Ecto neural progenitor cell (in vitro differentiated cells): ENCODE measurements at regions not wholly inside any gene's neighbourhood (a gene's known extent, or its start where the extent isn't known, plus 50 kb on each side); places are given as distances from the start of the nearest gene placed in this dataset.
A peak's percentile ranks its signal among the peaks of the same experiment; 100 is the strongest.
"Not testable (repeated sequence)": the region's sequence is repeated elsewhere in the genome, so short reads cannot be mapped to it uniquely, and the experiment has no call there.

Source experiments
- DNase-seq: peaks from one replicate; pipeline ENCODE4 v3.0.0-alpha.2; 2018; ENCODE audit warnings: low spot score

- no peak for DNase-seq
These were observed 164.1 kb upstream of the KCNQ5 start for GRCh38 chr6:72457738-72458137.

- DNase-seq = no peak
These were observed 163.3 kb upstream of the KCNQ5 start for GRCh38 chr6:72458521-72458920.

DNA sequence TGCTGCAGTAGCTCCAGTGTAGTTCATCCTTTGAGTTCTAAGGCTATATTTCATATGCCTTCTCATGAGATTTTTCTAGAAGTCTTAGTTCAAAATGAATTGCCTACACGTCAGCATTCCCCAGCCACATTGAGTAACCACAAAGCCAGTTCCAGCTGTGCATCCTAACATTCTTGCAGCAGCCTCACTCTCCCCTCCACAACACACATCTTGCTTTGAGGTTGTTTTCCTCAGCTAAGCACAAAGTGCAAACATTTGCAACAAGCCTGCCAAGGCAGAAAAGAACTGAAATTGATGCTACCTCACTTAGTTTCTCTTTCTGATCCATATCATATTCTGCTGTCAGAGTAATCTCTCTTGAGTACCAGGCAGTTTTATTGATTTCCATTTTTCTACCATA is 160.7 kb upstream of the KCNQ5 start:
- DNase-seq = no peak

DNA sequence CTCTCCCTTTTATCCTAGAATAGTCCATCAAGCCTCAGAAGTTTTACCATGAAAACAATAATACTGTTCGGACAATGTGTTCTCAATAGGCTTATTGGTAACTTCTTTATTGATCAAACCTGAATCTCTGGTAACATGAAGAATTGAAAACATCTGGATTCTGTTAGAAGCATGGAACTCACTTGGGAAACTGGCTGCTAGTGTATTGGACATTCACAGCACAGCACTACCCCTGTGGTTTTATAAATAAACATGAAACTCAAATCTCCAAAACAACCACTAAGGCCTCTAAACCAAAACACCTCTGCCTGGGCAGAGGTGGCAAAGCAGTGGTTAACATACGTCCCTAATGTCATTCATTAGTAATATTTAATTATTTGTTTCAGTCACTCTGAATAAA is 157.6 kb upstream of the KCNQ5 start:
- no peak for DNase-seq

GRCh38 chr6:72464791-72465691 is 156.8 kb upstream of the KCNQ5 start:
- DNase-seq = no peak

DNA sequence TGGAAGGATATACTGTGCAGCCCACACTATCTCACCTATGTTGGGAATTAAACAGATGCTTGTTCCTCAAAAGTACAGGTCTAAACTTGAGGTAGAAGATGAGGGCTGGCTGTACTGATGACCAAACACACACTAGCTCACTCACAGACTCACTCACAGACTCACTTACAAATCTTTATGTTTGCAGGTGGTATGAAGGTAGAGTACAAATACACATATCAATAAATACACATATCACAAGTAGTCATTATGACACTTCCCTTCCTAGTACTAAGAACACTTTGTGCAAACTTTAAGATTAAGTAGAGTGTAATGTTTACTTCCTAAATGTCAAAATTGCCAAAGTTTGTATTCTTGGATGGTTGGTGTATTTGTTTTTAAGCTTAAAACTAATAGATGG is 155.4 kb upstream of the KCNQ5 start:
- DNase-seq = no peak

DNA sequence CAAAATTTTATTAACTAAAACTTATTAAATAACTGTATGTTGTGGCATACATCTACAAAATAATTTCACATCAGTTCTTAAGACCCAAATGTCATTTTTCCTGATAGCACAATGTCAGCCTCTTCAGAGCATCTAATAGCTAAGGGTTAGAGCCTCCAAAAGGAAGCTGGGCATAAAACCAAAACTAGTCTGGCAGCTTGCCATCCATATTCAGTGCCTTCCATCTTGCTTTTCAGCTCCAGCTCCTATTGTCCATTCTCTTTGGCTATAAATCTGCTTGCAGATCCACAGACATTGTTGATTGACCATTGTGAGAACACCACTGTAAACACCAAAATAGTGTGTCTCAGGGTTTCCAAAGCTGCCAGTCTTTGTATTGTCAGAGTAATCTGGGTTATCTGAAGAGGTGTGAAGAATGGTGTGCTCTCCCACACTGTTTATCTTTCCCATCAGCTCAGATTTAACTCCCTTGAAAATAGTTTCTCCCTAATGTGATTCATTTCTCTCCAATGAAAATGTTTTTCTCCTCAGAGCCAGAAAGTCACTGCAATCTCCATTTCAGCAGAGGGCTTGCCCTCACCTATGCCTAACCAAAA is 154.8 kb upstream of the KCNQ5 start:
- DNase-seq = no peak

DNA sequence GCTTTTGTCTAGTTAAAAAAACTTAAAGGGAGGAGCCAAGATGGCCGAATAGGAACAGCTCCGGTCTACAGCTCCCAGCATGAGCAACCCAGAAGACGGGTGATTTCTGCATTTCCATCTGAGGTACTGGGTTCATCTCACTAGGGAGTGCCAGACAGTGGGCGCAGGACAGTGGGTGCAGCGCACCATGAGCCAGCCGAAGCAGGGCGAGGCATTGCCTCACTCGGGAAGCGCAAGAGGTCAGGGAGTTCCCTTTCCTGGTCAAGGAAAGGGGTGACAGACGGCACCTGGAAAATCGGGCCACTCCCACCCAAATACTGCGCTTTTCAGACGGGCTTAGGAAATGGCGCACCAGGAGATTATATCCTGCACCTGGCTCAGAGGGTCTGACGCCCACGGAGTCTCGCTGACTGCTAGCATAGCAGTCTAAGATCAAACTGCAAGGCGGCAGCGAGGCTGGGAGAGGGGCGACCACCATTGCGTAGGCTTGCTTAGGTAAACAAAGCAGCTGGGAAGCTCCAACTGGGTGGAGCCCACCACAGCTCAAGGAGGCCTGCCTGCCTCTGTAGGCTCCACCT is 152.4 kb upstream of the KCNQ5 start:
- not testable (repeated sequence) for DNase-seq

DNA sequence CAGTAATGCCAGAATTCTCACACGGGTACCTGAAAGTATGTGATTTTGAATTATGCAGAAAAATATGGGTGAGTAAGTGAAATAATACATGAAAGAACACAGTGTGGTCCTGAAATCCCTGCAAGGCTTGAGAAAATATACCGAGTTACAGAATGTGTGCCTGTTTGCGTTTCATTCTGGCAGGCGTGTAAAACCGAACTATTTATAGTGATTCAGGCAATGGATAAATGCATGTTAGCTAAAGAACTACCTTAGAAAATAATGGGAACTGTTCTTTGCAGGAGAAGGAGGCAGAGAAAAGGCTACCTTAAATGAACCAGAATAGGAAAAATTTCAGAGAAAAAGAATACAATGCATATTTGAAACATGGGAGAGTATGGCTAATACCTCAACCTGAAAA is 145.8 kb upstream of the KCNQ5 start:
- DNase-seq = no peak

- no peak for DNase-seq
These were observed 145.2 kb upstream of the KCNQ5 start for GRCh38 chr6:72476646-72477045.

DNA sequence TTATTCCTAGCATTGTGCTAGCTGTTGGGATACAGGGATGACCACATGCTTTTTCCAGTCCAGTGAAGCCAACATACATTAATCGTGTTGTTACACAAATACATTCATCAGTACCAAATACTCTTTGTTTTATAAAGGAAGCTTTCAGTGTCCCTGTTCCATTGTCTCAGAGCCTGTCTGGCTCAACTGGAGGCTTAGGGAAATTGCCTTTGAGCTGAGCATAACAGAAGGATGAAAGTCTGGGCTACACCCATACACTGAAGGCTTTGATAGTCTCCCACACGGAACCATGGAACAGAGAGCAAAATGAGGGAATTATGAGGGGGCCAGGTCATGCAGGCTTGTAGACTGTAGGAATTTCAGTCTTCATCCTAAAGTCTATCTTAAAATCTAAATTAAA is 126.4 kb upstream of the KCNQ5 start:
- no peak for DNase-seq

- no peak for DNase-seq
These were observed 124.7 kb upstream of the KCNQ5 start for GRCh38 chr6:72497186-72497585.

DNA sequence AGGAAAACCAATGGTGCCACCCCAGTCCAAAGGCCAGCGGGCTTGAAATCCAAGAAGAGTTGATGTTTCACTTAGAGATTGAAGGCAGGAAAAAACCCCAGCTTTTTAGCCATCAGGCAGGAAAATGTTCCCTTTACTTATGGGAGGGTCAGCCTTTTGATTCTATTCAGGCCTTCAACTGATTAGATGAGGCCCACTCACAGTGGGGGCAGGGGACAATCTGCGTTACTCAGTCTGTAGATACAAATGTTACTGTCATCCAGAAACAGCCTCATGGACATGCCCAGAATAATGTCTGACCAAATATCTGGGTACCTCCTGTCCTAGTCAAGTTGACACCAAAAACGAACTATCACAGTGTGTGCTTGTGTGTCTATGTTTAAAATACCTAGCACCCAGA is 121.2 kb upstream of the KCNQ5 start:
- DNase-seq = no peak

DNA sequence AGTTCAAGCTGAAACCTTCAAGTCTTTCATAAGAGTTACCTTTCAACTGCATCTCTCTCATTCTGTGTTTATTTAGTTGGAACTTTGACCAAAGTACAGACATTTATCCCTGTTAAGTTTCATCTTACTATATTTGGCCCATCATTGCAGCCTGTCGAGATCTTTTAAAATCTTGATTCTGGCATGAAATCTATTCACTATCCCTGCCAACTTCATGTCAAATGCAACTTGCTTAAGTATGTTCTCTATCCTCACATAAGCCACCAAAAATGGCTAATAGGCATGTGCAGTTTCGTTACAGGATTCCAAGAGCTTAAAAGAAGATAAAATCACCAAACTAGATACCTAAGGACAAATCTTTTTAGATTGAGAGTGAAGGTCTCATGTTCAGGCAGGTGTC is 117.5 kb upstream of the KCNQ5 start:
- DNase-seq = no peak

DNA sequence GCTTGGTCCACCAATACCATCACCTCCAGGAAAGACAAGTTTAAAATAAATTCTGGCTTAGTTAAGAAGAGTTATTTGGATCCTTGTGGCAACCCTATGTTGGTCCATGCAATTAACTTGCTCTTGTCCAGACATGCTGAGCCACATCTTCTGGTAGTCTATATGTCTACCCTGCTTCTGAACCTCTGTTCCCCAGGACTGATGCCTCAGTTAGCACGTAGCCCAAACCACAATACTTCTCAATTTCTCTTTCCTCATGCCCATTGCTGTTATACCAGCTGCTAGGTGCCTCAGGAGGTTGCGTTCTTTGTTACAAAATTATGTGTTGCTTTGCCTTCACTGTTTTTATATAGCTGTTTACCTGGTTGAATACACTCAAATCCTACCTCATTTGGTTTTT is 116.4 kb upstream of the KCNQ5 start:
- DNase-seq = no peak

GRCh38 chr6:72519871-72520270 is 102.0 kb upstream of the KCNQ5 start:
- DNase-seq = no peak

DNA sequence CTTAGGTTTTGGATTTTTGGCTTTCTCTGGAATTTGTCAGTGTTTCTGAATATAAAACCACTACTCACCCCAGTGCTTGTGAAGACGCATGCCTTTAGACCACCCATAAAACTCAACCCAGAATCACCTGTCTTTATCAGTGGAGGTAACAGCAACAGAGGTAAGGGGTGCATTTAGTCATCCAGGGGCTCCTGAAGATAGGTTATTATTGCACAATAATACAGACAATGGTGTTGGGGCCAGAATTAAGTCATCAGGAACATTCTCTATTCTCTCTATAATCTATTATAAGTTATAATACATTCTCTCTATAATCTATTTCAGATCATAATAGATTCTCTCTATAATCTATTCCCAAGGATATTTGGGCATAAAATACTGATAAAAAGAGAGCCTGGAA is 100.2 kb upstream of the KCNQ5 start:
- DNase-seq = no peak

DNA sequence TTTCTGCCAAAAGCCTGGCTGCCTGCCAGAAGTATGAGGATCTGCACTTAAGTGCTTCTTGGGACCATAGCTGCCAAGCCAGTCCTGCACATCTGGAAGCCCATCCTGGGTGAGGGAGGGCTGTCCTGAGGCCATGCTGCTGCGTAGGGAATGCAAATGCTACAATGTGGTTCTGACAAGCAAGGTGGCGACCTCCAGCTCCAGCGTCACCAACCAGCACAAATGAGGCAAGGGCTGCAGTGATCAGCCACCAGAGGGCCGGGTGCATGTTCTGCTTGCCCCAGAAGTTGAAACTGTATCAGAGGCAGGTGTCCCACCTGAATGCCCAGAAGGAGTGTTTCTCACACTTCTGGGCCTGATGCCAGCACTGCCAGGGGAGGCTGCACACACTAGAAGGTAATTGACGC is 99.1 kb upstream of the KCNQ5 start:
- peak; percentile 70 for DNase-seq

GRCh38 chr6:72524011-72524645 is 97.7 kb upstream of the KCNQ5 start:
- no peak for DNase-seq

DNA sequence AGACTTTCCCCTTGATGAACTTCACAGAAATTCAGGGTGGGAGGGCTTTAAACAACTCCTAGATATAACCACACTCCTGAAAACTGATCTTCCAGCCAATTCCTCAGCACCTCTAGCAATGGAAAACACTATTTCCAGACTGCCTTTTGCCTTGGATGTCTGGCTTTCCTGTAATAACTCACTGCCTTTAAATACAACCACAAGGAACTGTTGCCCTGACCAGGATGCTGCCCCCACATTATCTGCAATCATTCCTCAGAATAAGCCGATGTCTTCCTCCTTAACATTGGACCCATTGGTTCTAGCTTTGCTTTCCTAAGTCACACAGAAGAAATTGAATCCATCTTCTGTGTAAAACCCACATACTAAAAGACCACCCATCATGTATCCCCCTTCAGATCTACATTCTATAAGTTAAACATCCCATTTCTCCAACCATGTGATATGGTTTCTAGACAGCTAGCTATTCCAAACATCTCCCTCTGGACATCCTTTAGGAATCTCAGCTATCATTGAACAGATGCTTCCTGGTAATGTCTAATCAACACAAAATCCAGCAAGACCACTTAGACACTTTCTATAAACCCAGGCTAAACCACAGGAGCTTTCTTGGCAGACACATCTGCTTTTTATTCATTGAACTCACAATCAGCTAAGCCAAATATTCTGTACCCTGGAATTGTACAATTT is 95.9 kb upstream of the KCNQ5 start:
- DNase-seq = no peak

DNA sequence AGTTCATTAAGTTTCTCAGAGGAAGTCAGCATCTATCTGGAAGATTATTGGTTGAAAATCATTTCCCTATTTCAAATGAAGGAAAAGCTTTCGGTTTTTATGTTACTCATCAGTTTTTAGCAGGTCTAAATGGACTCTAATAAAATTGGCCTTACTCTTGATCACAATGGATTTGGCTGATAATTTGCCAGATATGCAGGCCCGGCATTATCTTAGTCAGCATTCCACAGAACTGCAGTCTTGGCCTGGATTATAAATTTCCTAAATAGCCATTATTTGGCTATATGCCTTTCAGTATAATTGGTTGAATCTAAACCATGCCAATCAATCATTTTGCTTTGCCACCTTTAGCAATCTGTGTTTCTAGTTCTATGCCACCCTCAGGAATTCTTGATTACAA is 91.7 kb upstream of the KCNQ5 start:
- DNase-seq = no peak

DNA sequence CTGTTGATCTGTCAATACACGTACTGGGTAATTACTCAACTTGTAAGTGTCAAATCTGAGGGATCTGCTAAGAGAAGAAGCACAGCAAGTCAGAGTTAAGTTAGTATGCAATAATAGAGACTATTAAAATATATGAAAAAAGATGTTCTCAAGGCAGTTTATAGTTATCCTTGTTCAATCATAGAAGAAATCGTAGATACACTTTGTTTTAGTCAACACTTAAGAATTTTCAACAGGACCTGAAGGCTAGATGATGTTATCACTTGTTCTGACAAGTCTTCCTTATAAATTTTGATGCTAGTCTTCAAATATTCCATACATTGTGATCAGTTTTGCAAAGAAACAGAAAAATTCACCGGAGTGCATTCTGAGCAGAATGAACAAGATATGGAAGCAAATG is 91.1 kb upstream of the KCNQ5 start:
- DNase-seq = no peak
